GM10266 (cell line): ENCODE measurements at regions not wholly inside any gene's neighbourhood (a gene's known extent, or its start where the extent isn't known, plus 50 kb on each side); places are given as distances from the start of the nearest gene placed in this dataset.

ENCODE experiments used
- DNase-seq: peaks from one replicate; pipeline ENCODE4 v3.0.0; 2012; ENCODE audit errors: extremely low spot score
- CTCF ChIP-seq: IDR thresholded peaks from 2 replicates; pipeline ENCODE4 v1.5.1; 2012; ENCODE audit warnings: mild to moderate bottlenecking, low read depth; ENCODE audit not compliant: control insufficient read depth, insufficient read depth; ENCODE audit errors: missing control alignments

- no peak for TF ChIP-seq CTCF
- no peak for DNase-seq
Observed at GRCh38 chr3:74345701-74346100, 268.8 kb downstream of the CNTN3 start.

- TF ChIP-seq CTCF, result no peak
- DNase-seq, result no peak
Observed at GRCh38 chr3:74344865-74345440, 269.5 kb downstream of the CNTN3 start.

GRCh38 chr3:74343391-74343790 lies 271.1 kb downstream of the CNTN3 start:
- no peak for TF ChIP-seq CTCF
- DNase-seq, result no peak

- TF ChIP-seq CTCF, result no peak
- DNase-seq, result no peak
Observed at GRCh38 chr3:74338998-74339397, 275.5 kb downstream of the CNTN3 start.

- TF ChIP-seq CTCF, result no peak
- no peak for DNase-seq
Observed at GRCh38 chr3:74332165-74332564, 282.3 kb downstream of the CNTN3 start.

- no peak for TF ChIP-seq CTCF
- no peak for DNase-seq
Observed at GRCh38 chr3:74331711-74332110, 282.7 kb downstream of the CNTN3 start.

GRCh38 chr3:74329096-74329495 lies 285.4 kb downstream of the CNTN3 start:
- no peak for TF ChIP-seq CTCF
- DNase-seq, result no peak
